PC-9 (cell line): ENCODE measurements at regions not wholly inside any gene's neighbourhood (a gene's known extent, or its start where the extent isn't known, plus 50 kb on each side); places are given as distances from the start of the nearest gene placed in this dataset.

Source experiments
- BruUV-seq: library from RNA; stranded (reverse); fragments of 400-500 nt; replicated peaks from 2 replicates; lab custom pipeline; 2021; lab: Mats Ljungman, UMichigan
- CTCF ChIA-PET: fragments of 300-600 bp; sonication (Branson Sonifier 250); formaldehyde crosslinking; loops from one replicate; lab custom pipeline; 2022; ENCODE audit warnings: antibody characterized with exemption; lab: Charles Lee
- POLR2A ChIA-PET: fragments of 300-600 bp; sonication (Branson Sonifier 250); formaldehyde crosslinking; loops from one replicate; lab custom pipeline; 2022; ENCODE audit warnings: antibody characterized with exemption; ENCODE audit not compliant: unreplicated experiment; lab: Charles Lee
- DNase-seq, 2 experiments: peaks; one replicate each; pipeline versions ENCODE4 v3.0.0 to v3.0.0-alpha.2; 2015 to 2022; ENCODE audit warnings: mixed read lengths in 1 of 2
- H2AFZ ChIP-seq: fragments of 200-600 bp; sonication (generic); 2 replicates; pipeline ENCODE4 v1.8.1; 2017; ENCODE audit warnings: antibody characterized with exemption
- H3F3A ChIP-seq: fragments of 200-600 bp; sonication (generic); 2 replicates; pipeline ENCODE4 v1.8.1; 2017; ENCODE audit warnings: antibody characterized with exemption, mild to moderate bottlenecking, low read depth; ENCODE audit not compliant: insufficient read depth
- H3K27ac ChIP-seq: fragments of 200-600 bp; sonication (generic); 2 replicates; pipeline ENCODE4 v1.6.1; 2016; ENCODE audit warnings: mixed run types
- H3K27me3 ChIP-seq: fragments of 200-600 bp; sonication (generic); 2 replicates; pipeline ENCODE4 v1.6.1; 2016; ENCODE audit warnings: low read depth, mixed run types; ENCODE audit not compliant: insufficient read depth
- H3K36me3 ChIP-seq: fragments of 200-600 bp; sonication (generic); 2 replicates; pipeline ENCODE4 v1.6.1; 2016; ENCODE audit warnings: low read depth, mixed run types
- H3K4me1 ChIP-seq: fragments of 200-600 bp; sonication (generic); replicated peaks from 2 replicates; pipeline ENCODE4 v1.6.1; 2016; ENCODE audit warnings: mixed run types; ENCODE audit not compliant: insufficient read depth
- H3K4me2 ChIP-seq: fragments of 200-600 bp; sonication (generic); 2 replicates; pipeline ENCODE4 v1.6.1; 2017; ENCODE audit warnings: mixed run types
- H3K4me3 ChIP-seq: fragments of 200-600 bp; sonication (generic); 2 replicates; pipeline ENCODE4 v1.6.1; 2016; ENCODE audit warnings: mixed run types
- H3K79me2 ChIP-seq: fragments of 200-600 bp; sonication (generic); 2 replicates; pipeline ENCODE4 v1.6.1; 2017; ENCODE audit warnings: low read depth, mixed run types
- H3K9me2 ChIP-seq: fragments of 200-600 bp; sonication (generic); 2 replicates; pipeline ENCODE4 v1.8.1; 2017; ENCODE audit warnings: mild to moderate bottlenecking; ENCODE audit not compliant: insufficient read depth
- H3K9me3 ChIP-seq: fragments of 200-600 bp; sonication (generic); 2 replicates; pipeline ENCODE4 v1.8.1; 2016; ENCODE audit warnings: low read depth; ENCODE audit not compliant: insufficient read depth
- H4K20me1 ChIP-seq: fragments of 200-600 bp; sonication (generic); 2 replicates; pipeline ENCODE4 v1.8.1; 2017; ENCODE audit not compliant: insufficient read depth
- CTCF ChIP-seq: fragments of 200-600 bp; sonication (generic); conservative IDR thresholded peaks from 2 replicates; pipeline ENCODE4 v1.6.1; 2017; ENCODE audit warnings: mixed run types, antibody characterized with exemption, mild to moderate bottlenecking, moderate library complexity
- EZH2 ChIP-seq: fragments of 200-600 bp; sonication (generic); IDR thresholded peaks from 2 replicates; pipeline ENCODE4 v1.8.0; 2017; ENCODE audit warnings: antibody characterized with exemption, low read depth
- intact Hi-C: fragments of 100-400 bp; cut with micrococcal nuclease; formaldehyde crosslinking; loops from one replicate; pipeline ENCODE4 v1.10.0; 2022; ENCODE audit not compliant: unreplicated experiment

DNA sequence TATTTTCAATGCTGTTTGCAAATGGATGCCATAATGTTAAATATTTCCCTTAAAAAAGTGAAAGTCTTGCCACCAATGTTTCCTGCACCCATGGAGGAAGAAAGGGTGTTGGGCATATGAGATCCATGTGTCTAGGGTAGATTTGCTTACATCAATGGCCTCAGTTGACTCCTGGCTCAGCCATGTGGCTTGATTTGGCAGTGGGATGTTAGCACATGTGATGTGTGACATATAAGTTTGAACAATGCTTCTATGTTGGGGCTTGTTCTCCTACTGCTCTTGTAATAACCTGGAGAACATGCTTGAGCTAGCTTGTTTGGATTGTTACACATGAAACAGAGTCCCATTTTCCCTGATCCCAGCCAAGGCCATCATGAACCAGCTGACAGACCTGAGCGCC is 187.6 kb downstream of the SCP2D1 start:
- no TSS peak for BruUV-seq
- Histone ChIP-seq H3K36me3 (no peaks in the 10 kb centered on the region), H3K27me3 (no peaks in the 10 kb centered on the region), H3K4me2 (no peak overlapping the region), H3K4me3 (no peak overlapping the region), H3K4me1 (no peaks in the 10 kb centered on the region), H4K20me1 (no peaks in the 10 kb centered on the region), H2AFZ (no peak overlapping the region), H3K9me2 (no peaks in the 10 kb centered on the region; the same call in 1 of the 2 replicates), H3K27ac (no peak overlapping the region), H3K79me2 (no peaks in the 10 kb centered on the region), H3F3A (peaks cover 5% of the 10 kb centered on the region; the same call in 1 of the 2 replicates), H3K9me3 (no peaks in the 10 kb centered on the region)
- TF ChIP-seq EZH2 (no peak), CTCF (no peak)
- no peak for DNase-seq
- intact Hi-C loops: no loop called here
- POLR2A ChIA-PET: no interaction called here
- CTCF ChIA-PET: no interaction called here

- H3K9me2 ChIP-seq: no peaks in the 10 kb centered on the region; the same call in 1 of the 2 replicates
- H3K79me2 ChIP-seq: no peaks in the 10 kb centered on the region
- TF ChIP-seq CTCF (no peak), EZH2 (no peak)
- no TSS peak for BruUV-seq
- no peak overlapping the region for H3K4me2 ChIP-seq
- H3K4me3 ChIP-seq: no peak overlapping the region
- peaks cover 5% of the 10 kb centered on the region; the same call in 1 of the 2 replicates for H3F3A ChIP-seq
- H2AFZ ChIP-seq: no peak overlapping the region
- H3K36me3 ChIP-seq: no peaks in the 10 kb centered on the region
- intact Hi-C loops: no loop called here
- CTCF ChIA-PET: no interaction called here
- H3K27me3 ChIP-seq: no peaks in the 10 kb centered on the region
- no peak overlapping the region for H3K27ac ChIP-seq
- no peaks in the 10 kb centered on the region for H3K4me1 ChIP-seq
- no peaks in the 10 kb centered on the region for H3K9me3 ChIP-seq
- peak in 1 of 2 experiments; percentile 72 for DNase-seq
- POLR2A ChIA-PET: no interaction called here
- no peaks in the 10 kb centered on the region for H4K20me1 ChIP-seq
Observed at GRCh38 chr20:19003366-19004336, 190.1 kb downstream of the SCP2D1 start.

DNA sequence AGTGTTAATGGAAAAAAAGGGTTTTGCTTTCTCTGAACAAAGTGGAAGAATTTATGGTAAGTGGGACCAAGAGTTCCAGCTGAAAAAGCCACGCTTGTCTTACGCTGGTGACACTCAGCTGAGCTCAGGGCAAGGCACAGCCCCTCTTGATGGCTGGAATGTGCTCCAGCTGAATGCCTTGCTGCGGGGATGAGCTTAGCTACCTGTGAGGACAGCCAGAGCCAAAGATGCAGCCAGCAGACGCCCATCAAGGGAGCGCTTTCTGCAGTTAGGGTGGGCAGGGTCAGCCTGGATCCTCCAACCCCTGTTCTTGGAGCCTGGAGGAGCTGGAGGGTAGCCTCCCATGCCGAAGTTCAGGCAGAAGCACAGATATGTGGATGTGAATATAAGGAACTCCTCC is 191.4 kb downstream of the SCP2D1 start:
- no peaks in the 10 kb centered on the region for H3K27me3 ChIP-seq
- no peaks in the 10 kb centered on the region for H3K4me1 ChIP-seq
- H4K20me1 ChIP-seq: no peaks in the 10 kb centered on the region
- intact Hi-C loops: no loop called here
- no peaks in the 10 kb centered on the region for H3K9me3 ChIP-seq
- no peak overlapping the region for H3K4me2 ChIP-seq
- CTCF ChIA-PET: interaction anchor here (0.6 kb wide), 1 partner anchor 398 kb away, joined by 3 read pairs; no protein-coding TSS in a partner anchor
- H3F3A ChIP-seq: peaks cover 5% of the 10 kb centered on the region; the same call in 1 of the 2 replicates
- no peaks in the 10 kb centered on the region for H3K79me2 ChIP-seq
- BruUV-seq: no TSS peak
- H3K9me2 ChIP-seq: no peaks in the 10 kb centered on the region; the same call in 1 of the 2 replicates
- no peaks in the 10 kb centered on the region for H3K36me3 ChIP-seq
- TF ChIP-seq CTCF (no peak), EZH2 (no peak)
- POLR2A ChIA-PET: no interaction called here
- H2AFZ ChIP-seq: no peak overlapping the region
- H3K4me3 ChIP-seq: no peak overlapping the region
- no peak overlapping the region for H3K27ac ChIP-seq
- no peak for DNase-seq
